ENCODE measurements at regions not wholly inside any gene's neighbourhood (a gene's known extent, or its start where the extent isn't known, plus 50 kb on each side); places are given as distances from the start of the nearest gene placed in this dataset.
A peak's percentile ranks its signal among the peaks of the same experiment; 100 is the strongest.

GRCh38 chr5:57779383-57780223 lies 297.0 kb upstream of the ACTBL2 start:
- no peaks in the 10 kb centered on the region for H3K36me3 ChIP-seq (ENCODE audit: control insufficient read depth in 3 of 3, insufficient read depth in 3 of 3, low read length in 3 of 3)
- H3K4me3 ChIP-seq (ENCODE audit: low read length in 3 of 3): peak overlapping the region in 1 of 3 donors; percentile 5
- peak overlapping the region; percentile 7 for H3K27ac ChIP-seq (ENCODE audit: low read depth, low read length)
- no peak overlapping the region for H3K9ac ChIP-seq (ENCODE audit: low read depth in 1 of 3, low read length in 3 of 3)
- peaks cover 3 to 21% (median 6%) of the 10 kb centered on the region in 3 donors for H3K4me1 ChIP-seq (ENCODE audit: control insufficient read depth in 3 of 3, insufficient read depth in 3 of 3, low read length in 3 of 3)
- H3K9me3 ChIP-seq (ENCODE audit: control insufficient read depth in 3 of 3, low read length in 3 of 3): no peaks in the 10 kb centered on the region
- H3K27me3 ChIP-seq (ENCODE audit: control insufficient read depth in 3 of 3, insufficient read depth in 3 of 3, low read length in 3 of 3): no peaks in the 10 kb centered on the region

- H3K9me3 ChIP-seq (ENCODE audit: control insufficient read depth in 3 of 3, low read length in 3 of 3): no peaks in the 10 kb centered on the region
- H3K27me3 ChIP-seq (ENCODE audit: control insufficient read depth in 3 of 3, insufficient read depth in 3 of 3, low read length in 3 of 3): no peaks in the 10 kb centered on the region
- H3K4me3 ChIP-seq (ENCODE audit: low read length in 3 of 3): no peak overlapping the region
- no peak overlapping the region for H3K9ac ChIP-seq (ENCODE audit: low read depth in 1 of 3, low read length in 3 of 3)
- no peaks in the 10 kb centered on the region for H3K36me3 ChIP-seq (ENCODE audit: control insufficient read depth in 3 of 3, insufficient read depth in 3 of 3, low read length in 3 of 3)
- H3K27ac ChIP-seq (ENCODE audit: low read depth, low read length): no peak overlapping the region
- H3K4me1 ChIP-seq (ENCODE audit: control insufficient read depth in 3 of 3, insufficient read depth in 3 of 3, low read length in 3 of 3): peaks cover 0 to 13% (median 3%) of the 10 kb centered on the region in 3 donors
These were observed 296.0 kb upstream of the ACTBL2 start for GRCh38 chr5:57778501-57779091.

GRCh38 chr5:57777174-57777581 lies 294.6 kb upstream of the ACTBL2 start:
- Histone ChIP-seq H3K36me3 (ENCODE audit: control insufficient read depth in 3 of 3, insufficient read depth in 3 of 3, low read length in 3 of 3) (no peaks in the 10 kb centered on the region), H3K9ac (ENCODE audit: low read depth in 1 of 3, low read length in 3 of 3) (no peak overlapping the region), H3K27me3 (ENCODE audit: control insufficient read depth in 3 of 3, insufficient read depth in 3 of 3, low read length in 3 of 3) (no peaks in the 10 kb centered on the region), H3K9me3 (ENCODE audit: control insufficient read depth in 3 of 3, low read length in 3 of 3) (no peaks in the 10 kb centered on the region), H3K4me1 (ENCODE audit: control insufficient read depth in 3 of 3, insufficient read depth in 3 of 3, low read length in 3 of 3) (peaks cover 0 to 7% (median 3%) of the 10 kb centered on the region in 3 donors), H3K27ac (ENCODE audit: low read depth, low read length) (no peak overlapping the region), H3K4me3 (ENCODE audit: low read length in 3 of 3) (no peak overlapping the region)

- Histone ChIP-seq H3K9me3 (ENCODE audit: control insufficient read depth in 3 of 3, low read length in 3 of 3) (no peaks in the 10 kb centered on the region), H3K9ac (ENCODE audit: low read depth in 1 of 3, low read length in 3 of 3) (no peak overlapping the region), H3K4me1 (ENCODE audit: control insufficient read depth in 3 of 3, insufficient read depth in 3 of 3, low read length in 3 of 3) (peaks cover 0 to 7% (median 3%) of the 10 kb centered on the region in 3 donors), H3K36me3 (ENCODE audit: control insufficient read depth in 3 of 3, insufficient read depth in 3 of 3, low read length in 3 of 3) (no peaks in the 10 kb centered on the region), H3K27ac (ENCODE audit: low read depth, low read length) (no peak overlapping the region), H3K27me3 (ENCODE audit: control insufficient read depth in 3 of 3, insufficient read depth in 3 of 3, low read length in 3 of 3) (no peaks in the 10 kb centered on the region), H3K4me3 (ENCODE audit: low read length in 3 of 3) (no peak overlapping the region)
These were observed 293.4 kb upstream of the ACTBL2 start for GRCh38 chr5:57776035-57776434.

GRCh38 chr5:57774439-57774838 lies 291.8 kb upstream of the ACTBL2 start:
- Histone ChIP-seq H3K9me3 (ENCODE audit: control insufficient read depth in 3 of 3, low read length in 3 of 3) (no peaks in the 10 kb centered on the region), H3K36me3 (ENCODE audit: control insufficient read depth in 3 of 3, insufficient read depth in 3 of 3, low read length in 3 of 3) (no peaks in the 10 kb centered on the region), H3K4me1 (ENCODE audit: control insufficient read depth in 3 of 3, insufficient read depth in 3 of 3, low read length in 3 of 3) (no peaks in the 10 kb centered on the region), H3K4me3 (ENCODE audit: low read length in 3 of 3) (no peak overlapping the region), H3K27ac (ENCODE audit: low read depth, low read length) (no peak overlapping the region), H3K9ac (ENCODE audit: low read depth in 1 of 3, low read length in 3 of 3) (no peak overlapping the region), H3K27me3 (ENCODE audit: control insufficient read depth in 3 of 3, insufficient read depth in 3 of 3, low read length in 3 of 3) (no peaks in the 10 kb centered on the region)

GRCh38 chr5:57772512-57772911 lies 289.9 kb upstream of the ACTBL2 start:
- Histone ChIP-seq H3K9me3 (ENCODE audit: control insufficient read depth in 3 of 3, low read length in 3 of 3) (no peaks in the 10 kb centered on the region), H3K36me3 (ENCODE audit: control insufficient read depth in 3 of 3, insufficient read depth in 3 of 3, low read length in 3 of 3) (no peaks in the 10 kb centered on the region), H3K27ac (ENCODE audit: low read depth, low read length) (no peak overlapping the region), H3K4me1 (ENCODE audit: control insufficient read depth in 3 of 3, insufficient read depth in 3 of 3, low read length in 3 of 3) (no peaks in the 10 kb centered on the region), H3K4me3 (ENCODE audit: low read length in 3 of 3) (no peak overlapping the region), H3K27me3 (ENCODE audit: control insufficient read depth in 3 of 3, insufficient read depth in 3 of 3, low read length in 3 of 3) (no peaks in the 10 kb centered on the region), H3K9ac (ENCODE audit: low read depth in 1 of 3, low read length in 3 of 3) (no peak overlapping the region)

GRCh38 chr5:57770039-57770438 lies 287.4 kb upstream of the ACTBL2 start:
- Histone ChIP-seq H3K9me3 (ENCODE audit: control insufficient read depth in 3 of 3, low read length in 3 of 3) (no peaks in the 10 kb centered on the region), H3K27ac (ENCODE audit: low read depth, low read length) (no peak overlapping the region), H3K27me3 (ENCODE audit: control insufficient read depth in 3 of 3, insufficient read depth in 3 of 3, low read length in 3 of 3) (no peaks in the 10 kb centered on the region), H3K4me1 (ENCODE audit: control insufficient read depth in 3 of 3, insufficient read depth in 3 of 3, low read length in 3 of 3) (no peaks in the 10 kb centered on the region), H3K36me3 (ENCODE audit: control insufficient read depth in 3 of 3, insufficient read depth in 3 of 3, low read length in 3 of 3) (no peaks in the 10 kb centered on the region), H3K9ac (ENCODE audit: low read depth in 1 of 3, low read length in 3 of 3) (no peak overlapping the region), H3K4me3 (ENCODE audit: low read length in 3 of 3) (no peak overlapping the region)

GRCh38 chr5:57768745-57769144 lies 286.1 kb upstream of the ACTBL2 start:
- H3K4me3 ChIP-seq (ENCODE audit: low read length in 3 of 3): no peak overlapping the region
- H3K9ac ChIP-seq (ENCODE audit: low read depth in 1 of 3, low read length in 3 of 3): no peak overlapping the region
- H3K36me3 ChIP-seq (ENCODE audit: control insufficient read depth in 3 of 3, insufficient read depth in 3 of 3, low read length in 3 of 3): no peaks in the 10 kb centered on the region
- no peaks in the 10 kb centered on the region for H3K4me1 ChIP-seq (ENCODE audit: control insufficient read depth in 3 of 3, insufficient read depth in 3 of 3, low read length in 3 of 3)
- H3K9me3 ChIP-seq (ENCODE audit: control insufficient read depth in 3 of 3, low read length in 3 of 3): no peaks in the 10 kb centered on the region
- peak overlapping the region; percentile 57 for H3K27ac ChIP-seq (ENCODE audit: low read depth, low read length)
- H3K27me3 ChIP-seq (ENCODE audit: control insufficient read depth in 3 of 3, insufficient read depth in 3 of 3, low read length in 3 of 3): no peaks in the 10 kb centered on the region

- Histone ChIP-seq H3K4me1 (ENCODE audit: control insufficient read depth in 3 of 3, insufficient read depth in 3 of 3, low read length in 3 of 3) (no peaks in the 10 kb centered on the region), H3K27me3 (ENCODE audit: control insufficient read depth in 3 of 3, insufficient read depth in 3 of 3, low read length in 3 of 3) (no peaks in the 10 kb centered on the region), H3K4me3 (ENCODE audit: low read length in 3 of 3) (no peak overlapping the region), H3K9me3 (ENCODE audit: control insufficient read depth in 3 of 3, low read length in 3 of 3) (no peaks in the 10 kb centered on the region), H3K27ac (ENCODE audit: low read depth, low read length) (no peak overlapping the region), H3K36me3 (ENCODE audit: control insufficient read depth in 3 of 3, insufficient read depth in 3 of 3, low read length in 3 of 3) (no peaks in the 10 kb centered on the region), H3K9ac (ENCODE audit: low read depth in 1 of 3, low read length in 3 of 3) (no peak overlapping the region)
These were observed 282.0 kb upstream of the ACTBL2 start for GRCh38 chr5:57764479-57765089.

- no peak overlapping the region for H3K4me3 ChIP-seq (ENCODE audit: low read length in 3 of 3)
- H3K9ac ChIP-seq (ENCODE audit: low read depth in 1 of 3, low read length in 3 of 3): no peak overlapping the region
- H3K27me3 ChIP-seq (ENCODE audit: control insufficient read depth in 3 of 3, insufficient read depth in 3 of 3, low read length in 3 of 3): no peaks in the 10 kb centered on the region
- H3K27ac ChIP-seq (ENCODE audit: low read depth, low read length): no peak overlapping the region
- H3K9me3 ChIP-seq (ENCODE audit: control insufficient read depth in 3 of 3, low read length in 3 of 3): no peaks in the 10 kb centered on the region
- no peaks in the 10 kb centered on the region for H3K4me1 ChIP-seq (ENCODE audit: control insufficient read depth in 3 of 3, insufficient read depth in 3 of 3, low read length in 3 of 3)
- H3K36me3 ChIP-seq (ENCODE audit: control insufficient read depth in 3 of 3, insufficient read depth in 3 of 3, low read length in 3 of 3): no peaks in the 10 kb centered on the region
These were observed 278.9 kb upstream of the ACTBL2 start for GRCh38 chr5:57761513-57761912.

All from skeletal muscle tissue (tissue), 3 donors.